ENCODE measurements at regions not wholly inside any gene's neighbourhood (a gene's known extent, or its start where the extent isn't known, plus 50 kb on each side); places are given as distances from the start of the nearest gene placed in this dataset.
A peak's percentile ranks its signal among the peaks of the same experiment; 100 is the strongest.

DNA sequence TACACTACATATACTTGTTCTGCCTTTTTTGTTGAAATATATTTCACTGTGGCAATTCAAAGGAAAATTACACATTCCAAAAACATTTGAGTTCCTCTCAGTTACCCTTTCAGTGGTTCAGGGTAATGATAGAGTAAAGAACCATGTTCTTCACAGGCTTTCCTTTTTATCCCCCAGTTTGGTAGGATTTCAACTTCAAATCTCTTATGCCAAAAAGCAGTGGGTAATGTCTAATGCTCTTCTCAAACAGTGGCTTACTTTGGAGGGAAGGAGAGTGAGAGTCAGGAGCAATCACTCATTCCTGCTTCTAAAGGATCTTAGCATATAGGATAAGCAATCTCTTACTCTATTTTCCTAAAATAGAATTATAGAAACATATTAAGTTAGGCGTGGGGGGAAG is 290.6 kb downstream of the ZEB2 start:
- H4K91ac ChIP-seq (ENCODE audit: insufficient read length, low read depth, low read length) = no peak overlapping the region
- no peak overlapping the region for H2BK5ac ChIP-seq (ENCODE audit: insufficient read length, low read length)
- TF ChIP-seq CTCF (conservative IDR thresholded peaks at IDR 0.05) = no peak
- H3K4ac ChIP-seq (ENCODE audit: low read depth, low read length) = no peak overlapping the region
- H3K9me3 ChIP-seq (ENCODE audit: control insufficient read depth, low read depth, low read length) = no peaks in the 10 kb centered on the region
- H3K27me3 ChIP-seq (ENCODE audit: insufficient read depth, low read length) = no peaks in the 10 kb centered on the region
- H2BK12ac ChIP-seq (ENCODE audit: insufficient read length, low read depth, low read length) = no peak overlapping the region
- H3K4me2 ChIP-seq (ENCODE audit: insufficient read depth, insufficient read length, low read length) = no peak overlapping the region
- no peak overlapping the region for H4K8ac ChIP-seq (replicated peaks; ENCODE audit: insufficient read length, low read depth, low read length)
- H3K27me3 Mint-ChIP-seq (ENCODE audit: low read depth) = no peaks in the 10 kb centered on the region
- H3K9ac ChIP-seq (ENCODE audit: extremely low read depth, insufficient read length, low read length) = no peak overlapping the region
- DNase-seq = no peak
- no peak overlapping the region for H3K14ac ChIP-seq (ENCODE audit: insufficient read depth, low read length)
- H3K4me1 Mint-ChIP-seq = peaks cover 29% of the 10 kb centered on the region in 2 experiments
- H3K79me1 ChIP-seq (ENCODE audit: insufficient read depth, low read depth, low read length, poor library complexity, severe bottlenecking) = no peaks in the 10 kb centered on the region
- no peak overlapping the region for H3T11ph ChIP-seq (ENCODE audit: low read length)
- no peaks in the 10 kb centered on the region for H3K79me2 ChIP-seq (ENCODE audit: insufficient read depth, low read length)
- no peaks in the 10 kb centered on the region for H3K23me2 ChIP-seq (ENCODE audit: insufficient read length, low read depth, low read length, poor library complexity, severe bottlenecking)
- H2AK5ac ChIP-seq (ENCODE audit: insufficient read length, low read length) = no peak overlapping the region
- H3K27ac ChIP-seq (ENCODE audit: insufficient read length, low read depth, low read length) = no peak overlapping the region
- no peak overlapping the region for H2BK20ac ChIP-seq (ENCODE audit: low read depth, low read length, poor library complexity, severe bottlenecking)
- no peak overlapping the region for H2BK120ac ChIP-seq (ENCODE audit: low read depth, low read length, poor library complexity, severe bottlenecking)
- H3K18ac ChIP-seq (ENCODE audit: insufficient read length, low read depth, low read length) = no peak overlapping the region
- no peak overlapping the region for H3K23ac ChIP-seq (ENCODE audit: insufficient read length, low read depth, low read length)
- no peaks in the 10 kb centered on the region for H3K36me3 Mint-ChIP-seq (ENCODE audit: insufficient read depth in 1 of 3, low read depth in 3 of 3)
- H3K9me3 Mint-ChIP-seq = no peaks in the 10 kb centered on the region
- H3K27ac Mint-ChIP-seq = peak overlapping the region in 1 of 3 experiments; percentile 48; a peak in 1 of 7 replicates
- no peak overlapping the region for H2AFZ ChIP-seq (ENCODE audit: low read length)
- no CpG with 5 or more reads among the region's 1 CpG for WGBS (ENCODE audit: extremely low coverage, insufficient read length, low lambda C conversion rate)
- no peaks in the 10 kb centered on the region for H4K20me1 ChIP-seq (ENCODE audit: control insufficient read depth, insufficient read depth, insufficient read length)
- no peak overlapping the region for H3K56ac ChIP-seq (ENCODE audit: insufficient read length, low read depth, low read length)
- H3K4me1 ChIP-seq (ENCODE audit: insufficient read depth, low read length) = no peaks in the 10 kb centered on the region; the same call in 1 of the 2 replicates
- H4K5ac ChIP-seq (ENCODE audit: insufficient read length, low read depth, low read length) = no peak overlapping the region
- H3K4me3 Mint-ChIP-seq = no peak overlapping the region
- no peak overlapping the region for H2BK15ac ChIP-seq (ENCODE audit: low read depth, low read length)

Measured in H9 (cell line).